GM19351 (cell line): ENCODE measurements at regions not wholly inside any gene's neighbourhood (a gene's known extent, or its start where the extent isn't known, plus 50 kb on each side); places are given as distances from the start of the nearest gene placed in this dataset.

Experiments
- ATAC-seq: cut with Tn5 transposase; IDR thresholded peaks from one replicate; pipeline ENCODE4 v1.9.1; 2021; ENCODE audit warnings: mild to moderate bottlenecking, moderate library complexity; ENCODE audit not compliant: unreplicated experiment

- peak; percentile 71 for ATAC-seq
These were observed 135.6 kb upstream of the ZNF236 start for GRCh38 chr18:76686737-76687231.

DNA sequence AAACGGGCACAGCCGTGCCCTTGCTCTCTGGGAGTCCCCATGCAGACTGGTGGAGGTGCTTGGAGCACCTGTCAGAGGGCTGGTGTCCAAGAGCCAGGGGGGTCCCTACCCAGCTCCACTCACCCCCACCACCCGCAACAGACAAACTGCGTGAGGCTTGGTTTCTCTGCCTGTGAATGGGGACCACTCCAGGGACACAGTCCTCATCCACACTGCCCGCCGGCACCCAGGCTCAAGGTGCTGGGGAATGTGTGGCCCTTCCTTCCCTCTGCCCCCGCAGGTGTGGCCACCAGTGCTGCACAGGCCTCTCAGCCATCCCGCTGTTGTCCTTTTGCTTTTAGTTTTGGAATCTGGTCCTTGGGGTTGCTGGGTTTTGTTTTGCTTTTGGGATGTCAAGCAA is 136.5 kb upstream of the ZNF236 start:
- ATAC-seq, result no peak

GRCh38 chr18:76685402-76685801 is 137.0 kb upstream of the ZNF236 start:
- no peak for ATAC-seq

GRCh38 chr18:76684265-76684664 is 138.1 kb upstream of the ZNF236 start:
- no peak for ATAC-seq

- ATAC-seq, result no peak
These were observed 142.4 kb upstream of the ZNF236 start for GRCh38 chr18:76679945-76680344.

GRCh38 chr18:76679259-76679658 is 143.1 kb upstream of the ZNF236 start:
- ATAC-seq, result no peak

GRCh38 chr18:76678248-76678647 is 144.1 kb upstream of the ZNF236 start:
- ATAC-seq, result no peak

GRCh38 chr18:76674596-76674995 is 147.8 kb upstream of the ZNF236 start:
- ATAC-seq, result no peak

DNA sequence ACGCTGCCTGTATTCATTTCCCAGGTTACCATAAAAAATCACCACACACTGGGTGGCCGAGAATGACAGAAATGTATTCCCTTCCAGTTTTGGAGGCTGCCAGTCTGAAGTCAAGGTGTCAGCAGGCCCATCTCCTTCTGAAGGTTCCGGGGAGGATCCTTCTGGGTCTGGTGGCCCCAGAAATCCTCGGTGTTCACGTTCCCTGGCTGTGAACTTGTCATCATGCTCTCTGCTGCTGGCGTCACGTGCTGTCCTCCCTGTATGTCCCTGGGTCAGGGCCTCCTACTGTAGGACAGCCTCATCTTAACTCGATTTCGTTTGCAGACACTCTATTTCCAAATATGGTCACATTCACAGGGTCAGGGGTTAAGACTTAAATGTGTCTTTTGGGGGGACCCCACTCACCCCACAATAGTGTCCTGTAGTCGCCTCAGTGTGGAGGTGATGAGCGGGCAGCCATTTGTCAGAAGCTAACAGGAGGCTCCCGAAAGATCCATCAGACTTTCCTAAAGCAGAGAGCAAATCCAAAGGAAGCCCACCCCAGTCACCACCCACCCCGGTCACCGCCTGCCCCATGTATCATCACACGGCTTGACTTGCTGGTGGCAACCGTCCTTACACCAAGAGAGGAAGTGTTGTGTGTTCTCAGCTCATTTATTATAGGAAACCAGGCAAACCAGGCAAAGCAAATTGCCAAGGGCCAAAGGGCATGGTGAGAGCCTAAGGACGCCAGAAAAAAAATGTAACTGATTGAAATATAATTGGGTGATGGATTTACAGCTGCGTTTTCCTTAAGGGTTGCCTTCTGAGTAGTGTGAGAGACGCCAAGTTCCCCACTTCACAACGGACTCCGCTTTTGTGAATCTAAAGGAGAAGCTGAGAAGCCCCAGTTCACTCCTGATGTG is 148.8 kb upstream of the ZNF236 start:
- no peak for ATAC-seq

- no peak for ATAC-seq
These were observed 149.7 kb upstream of the ZNF236 start for GRCh38 chr18:76672627-76673026.

- ATAC-seq, result no peak
These were observed 151.6 kb upstream of the ZNF236 start for GRCh38 chr18:76670564-76671288.

GRCh38 chr18:76668546-76668945 is 153.8 kb upstream of the ZNF236 start:
- ATAC-seq, result no peak

DNA sequence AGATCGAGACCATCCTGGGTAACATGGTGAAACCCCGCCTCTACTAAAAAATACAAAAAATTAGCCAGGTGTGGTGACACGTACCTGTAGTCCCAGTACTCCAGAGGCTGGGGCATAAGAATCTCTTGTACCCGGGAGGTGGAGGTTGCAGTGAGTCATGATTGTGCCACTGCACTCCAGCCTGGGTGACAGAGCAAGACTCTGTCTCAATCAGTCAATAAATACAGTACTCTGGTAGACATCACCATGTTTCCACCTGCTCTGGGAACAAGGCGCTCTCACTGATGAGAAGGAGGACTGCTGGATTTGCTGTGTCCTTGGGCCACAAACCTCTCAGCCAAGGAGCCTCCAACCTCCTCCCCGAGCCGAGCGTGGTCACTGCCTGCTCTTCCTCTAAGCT is 154.2 kb upstream of the ZNF236 start:
- no peak for ATAC-seq

DNA sequence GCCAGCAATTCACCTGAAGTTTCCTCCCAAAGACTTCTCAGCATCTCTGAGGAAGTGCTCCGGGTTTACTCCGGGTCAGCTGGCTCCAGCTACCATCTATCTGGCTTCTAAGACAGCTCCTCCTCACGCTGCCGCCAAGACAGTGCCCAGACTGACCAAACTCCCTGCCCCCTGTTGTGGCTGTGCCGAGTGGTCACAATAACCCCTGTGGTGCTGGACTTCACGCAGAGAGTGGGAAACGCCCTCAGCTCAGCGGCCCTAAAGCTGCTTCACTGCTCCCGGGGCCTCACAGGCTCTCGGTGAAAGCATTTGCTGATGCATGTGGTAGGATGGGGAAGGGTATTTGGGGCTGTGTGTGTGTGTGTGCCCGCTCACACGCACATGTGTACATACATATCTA is 154.8 kb upstream of the ZNF236 start:
- no peak for ATAC-seq

DNA sequence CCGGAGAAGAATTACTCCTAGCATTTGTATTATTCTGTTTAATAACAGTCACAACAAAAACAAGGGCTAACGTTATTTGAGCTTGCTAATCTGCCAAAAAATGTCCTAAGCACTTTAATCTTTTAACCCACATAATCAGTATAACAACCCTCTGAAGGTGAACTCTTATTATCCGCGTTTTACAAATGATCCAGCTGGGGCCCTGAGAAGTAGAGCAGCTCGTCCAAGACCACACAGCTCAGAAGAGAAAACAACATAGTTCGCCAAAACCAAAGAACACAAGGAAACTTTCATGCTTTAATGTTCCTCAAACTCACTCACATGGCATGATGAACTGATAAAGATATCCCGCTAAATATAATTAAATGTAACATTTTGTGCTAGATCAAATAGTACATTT is 159.7 kb upstream of the ZNF236 start:
- ATAC-seq, result no peak

DNA sequence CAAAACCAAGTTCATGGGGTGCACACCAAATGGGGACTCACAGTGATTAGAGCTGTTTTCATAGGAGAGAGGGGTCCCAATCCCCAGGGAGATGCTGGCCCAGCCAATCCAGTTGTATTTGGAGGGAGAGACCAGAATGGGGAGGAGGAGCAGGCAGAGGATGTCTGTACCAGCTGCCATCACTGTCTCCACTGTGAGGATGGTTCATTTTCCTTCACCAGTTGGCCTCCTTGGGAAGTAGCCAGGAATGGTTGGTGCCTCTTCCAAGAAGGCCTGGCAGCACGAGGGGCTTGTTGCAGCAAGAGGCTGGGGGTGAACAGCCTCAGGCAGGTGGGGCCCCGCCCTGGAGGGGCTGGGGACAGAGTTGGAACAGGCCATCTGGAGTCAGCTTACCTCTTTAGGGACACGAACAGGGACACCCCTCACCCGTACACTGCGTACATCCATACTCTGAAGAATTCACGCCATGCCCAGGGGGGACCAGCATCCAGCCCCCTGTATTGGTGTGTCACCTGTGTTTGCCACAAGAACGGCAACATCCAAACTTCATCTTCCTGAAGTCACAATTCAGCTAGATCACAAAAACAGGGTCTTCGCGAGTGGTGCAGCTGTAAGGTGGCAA is 161.7 kb upstream of the ZNF236 start:
- ATAC-seq, result no peak

- ATAC-seq, result peak; percentile 78
These were observed 163.6 kb upstream of the ZNF516 start for GRCh38 chr18:76658627-76659026.

GRCh38 chr18:76657911-76658470 is 162.9 kb upstream of the ZNF516 start:
- ATAC-seq, result no peak

GRCh38 chr18:76656925-76657827 is 162.1 kb upstream of the ZNF516 start:
- no peak for ATAC-seq

GRCh38 chr18:76654577-76654976 is 159.5 kb upstream of the ZNF516 start:
- ATAC-seq, result no peak
